H1 (cell line): ENCODE measurements at regions not wholly inside any gene's neighbourhood (a gene's known extent, or its start where the extent isn't known, plus 50 kb on each side); places are given as distances from the start of the nearest gene placed in this dataset.

Source experiments
- CBX8 ChIP-seq: fragments of 300-800, 300-1000 bp; sonication (generic); IDR thresholded peaks from 2 replicates; pipeline ENCODE4 v1.7.1; 2016; ENCODE audit warnings: low read depth, low read length, borderline replicate concordance
- GABPA ChIP-seq: IDR thresholded peaks from 2 replicates; pipeline ENCODE4 v1.6.1; 2011; ENCODE audit warnings: mild to moderate bottlenecking, low read length, moderate library complexity, borderline replicate concordance; ENCODE audit not compliant: insufficient read depth
- NRF1 ChIP-seq: IDR thresholded peaks from 2 replicates; pipeline ENCODE4 v1.6.1; 2011; ENCODE audit warnings: mild to moderate bottlenecking, low read depth, low read length, improper control_type of control experiment
- TCF12 ChIP-seq: IDR thresholded peaks from 2 replicates; pipeline ENCODE4 v1.6.1; 2011; ENCODE audit warnings: low read depth, mild to moderate bottlenecking, low read length
- TF ChIP-seq, protein P1 (sequence below), 3 experiments: IDR thresholded peaks; 1 replicate in 2 of 3; 2 replicates in 1 of 3; pipeline versions ENCODE4 v1.5.1 to v1.6.1; 2011; ENCODE audit warnings: low read length in 3 of 3, mild to moderate bottlenecking in 3 of 3, inconsistent platforms in 2 of 3, low read depth in 1 of 3, moderate library complexity in 1 of 3; ENCODE audit not compliant: insufficient read depth in 1 of 3; ENCODE audit errors: control extremely low read depth in 1 of 3
- TF ChIP-seq, protein P2 (sequence below): IDR thresholded peaks from 2 replicates; pipeline ENCODE4 v1.6.1; 2011; ENCODE audit warnings: low read depth, mild to moderate bottlenecking, low read length; ENCODE audit not compliant: insufficient read depth

DNA sequence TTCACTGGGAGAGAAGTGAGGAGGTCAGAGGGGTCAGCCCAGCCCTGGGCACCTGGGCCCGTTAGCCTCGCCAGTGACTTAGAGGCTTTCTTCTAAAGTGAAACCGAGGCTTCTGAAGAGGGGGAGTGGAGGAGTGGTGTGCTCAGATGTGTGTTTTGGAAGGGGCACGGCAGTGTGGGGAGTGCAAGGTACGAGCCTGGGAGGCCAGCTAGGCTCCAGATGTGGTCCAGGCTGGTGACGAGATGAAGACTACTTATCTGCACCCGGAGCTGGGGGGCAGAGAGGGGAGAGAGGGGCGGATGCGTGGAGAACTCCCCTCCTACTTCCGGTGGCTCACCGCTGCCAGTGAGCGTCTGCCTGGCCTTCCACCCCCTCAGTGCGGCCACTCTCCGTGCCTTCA is 371.3 kb upstream of the HS6ST1 start:
- no peak for TF ChIP-seq NRF1
- TF ChIP-seq, protein P1, sequence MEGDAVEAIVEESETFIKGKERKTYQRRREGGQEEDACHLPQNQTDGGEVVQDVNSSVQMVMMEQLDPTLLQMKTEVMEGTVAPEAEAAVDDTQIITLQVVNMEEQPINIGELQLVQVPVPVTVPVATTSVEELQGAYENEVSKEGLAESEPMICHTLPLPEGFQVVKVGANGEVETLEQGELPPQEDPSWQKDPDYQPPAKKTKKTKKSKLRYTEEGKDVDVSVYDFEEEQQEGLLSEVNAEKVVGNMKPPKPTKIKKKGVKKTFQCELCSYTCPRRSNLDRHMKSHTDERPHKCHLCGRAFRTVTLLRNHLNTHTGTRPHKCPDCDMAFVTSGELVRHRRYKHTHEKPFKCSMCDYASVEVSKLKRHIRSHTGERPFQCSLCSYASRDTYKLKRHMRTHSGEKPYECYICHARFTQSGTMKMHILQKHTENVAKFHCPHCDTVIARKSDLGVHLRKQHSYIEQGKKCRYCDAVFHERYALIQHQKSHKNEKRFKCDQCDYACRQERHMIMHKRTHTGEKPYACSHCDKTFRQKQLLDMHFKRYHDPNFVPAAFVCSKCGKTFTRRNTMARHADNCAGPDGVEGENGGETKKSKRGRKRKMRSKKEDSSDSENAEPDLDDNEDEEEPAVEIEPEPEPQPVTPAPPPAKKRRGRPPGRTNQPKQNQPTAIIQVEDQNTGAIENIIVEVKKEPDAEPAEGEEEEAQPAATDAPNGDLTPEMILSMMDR (IDR thresholded peaks at IDR 0.05; ENCODE audit: control extremely low read depth in 1 of 3, insufficient read depth in 1 of 3, low read depth in 1 of 3, low read length in 3 of 3): no peak
- TF ChIP-seq, protein P2, sequence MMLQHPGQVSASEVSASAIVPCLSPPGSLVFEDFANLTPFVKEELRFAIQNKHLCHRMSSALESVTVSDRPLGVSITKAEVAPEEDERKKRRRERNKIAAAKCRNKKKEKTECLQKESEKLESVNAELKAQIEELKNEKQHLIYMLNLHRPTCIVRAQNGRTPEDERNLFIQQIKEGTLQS: no peak
- no peak for TF ChIP-seq TCF12
- TF ChIP-seq CBX8: no peak
- no peak for TF ChIP-seq GABPA
